Stimulated activated CD4-positive, alpha-beta T cell treated with anti-CD3 and anti-CD28 coated beads, Interleukin-4, amount 100 ng/mL, for 48 hours (primary cell): ENCODE measurements at regions not wholly inside any gene's neighbourhood (a gene's known extent, or its start where the extent isn't known, plus 50 kb on each side); places are given as distances from the start of the nearest gene placed in this dataset.
"Not testable (repeated sequence)": the region's sequence is repeated elsewhere in the genome, so short reads cannot be mapped to it uniquely, and the experiment has no call there.

Experiments used
- DNase-seq, 2 donors: peaks; one replicate each; pipeline ENCODE4 v3.0.0-alpha.2; 2020; ENCODE audit warnings: low read depth in 2 of 2

- DNase-seq: no peak
These were observed 2110.9 kb downstream of the PCDH7 start for GRCh38 chr4:32831104-32831503.

- no peak for DNase-seq
These were observed 2120.5 kb downstream of the PCDH7 start for GRCh38 chr4:32840461-32841189.

GRCh38 chr4:32841217-32841616 is 2121.0 kb downstream of the PCDH7 start:
- DNase-seq: no peak

- DNase-seq: no peak
These were observed 2127.3 kb downstream of the PCDH7 start for GRCh38 chr4:32847461-32847860.

GRCh38 chr4:32855622-32856021 is 2135.5 kb downstream of the PCDH7 start:
- DNase-seq: no peak

- DNase-seq: no peak
These were observed 2138.2 kb downstream of the PCDH7 start for GRCh38 chr4:32858361-32858760.

- DNase-seq: no peak
These were observed 2138.8 kb downstream of the PCDH7 start for GRCh38 chr4:32858971-32859370.

- DNase-seq: no peak
These were observed 2144.7 kb downstream of the PCDH7 start for GRCh38 chr4:32864713-32865351.

GRCh38 chr4:32876546-32876945 is 2156.4 kb downstream of the PCDH7 start:
- DNase-seq: no peak

GRCh38 chr4:32879913-32880312 is 2159.7 kb downstream of the PCDH7 start:
- no peak for DNase-seq

GRCh38 chr4:32884198-32884597 is 2164.0 kb downstream of the PCDH7 start:
- DNase-seq: no peak

- DNase-seq: no peak
These were observed 2170.2 kb downstream of the PCDH7 start for GRCh38 chr4:32890398-32890797.

GRCh38 chr4:32909053-32909452 is 2188.9 kb downstream of the PCDH7 start:
- no peak for DNase-seq

- no peak for DNase-seq
These were observed 2189.6 kb downstream of the PCDH7 start for GRCh38 chr4:32909736-32910135.

- no peak for DNase-seq
These were observed 2197.4 kb downstream of the PCDH7 start for GRCh38 chr4:32917586-32917985.

- no peak for DNase-seq
These were observed 2209.9 kb downstream of the PCDH7 start for GRCh38 chr4:32929796-32930699.

- no peak for DNase-seq
These were observed 2210.5 kb downstream of the PCDH7 start for GRCh38 chr4:32930700-32931099.

- no peak for DNase-seq
These were observed 2211.3 kb downstream of the PCDH7 start for GRCh38 chr4:32931475-32931874.

- no peak for DNase-seq
These were observed 2212.0 kb downstream of the PCDH7 start for GRCh38 chr4:32932156-32932555.

GRCh38 chr4:32939222-32939621 is 2219.1 kb downstream of the PCDH7 start:
- not testable (repeated sequence) for DNase-seq

GRCh38 chr4:32950866-32951265 is 2230.7 kb downstream of the PCDH7 start:
- DNase-seq: no peak

- DNase-seq: no peak
These were observed 2238.4 kb downstream of the PCDH7 start for GRCh38 chr4:32958586-32958985.

- no peak for DNase-seq
These were observed 2241.9 kb downstream of the PCDH7 start for GRCh38 chr4:32962100-32962499.
